SU-DHL-6 (cell line): ENCODE measurements at regions not wholly inside any gene's neighbourhood (a gene's known extent, or its start where the extent isn't known, plus 50 kb on each side); places are given as distances from the start of the nearest gene placed in this dataset.

Source experiments
- H2AFZ ChIP-seq: fragments of 200-600 bp; sonication (generic); 2 replicates; pipeline ENCODE4 v1.6.1; 2014; ENCODE audit warnings: low read depth, mild to moderate bottlenecking, moderate library complexity, mixed read lengths, antibody characterized with exemption, low read length; ENCODE audit not compliant: severe bottlenecking
- H3F3A ChIP-seq: fragments of 200-600 bp; shearing (Covaris generic); 2 replicates; pipeline ENCODE4 v1.6.0; 2016; ENCODE audit warnings: antibody characterized with exemption, mild to moderate bottlenecking; ENCODE audit not compliant: insufficient read depth
- H3K27ac ChIP-seq: fragments of 200-600 bp; sonication (generic); 2 replicates; pipeline ENCODE4 v1.5.1; 2016; ENCODE audit warnings: low read depth, mild to moderate bottlenecking, low read length, moderate library complexity, mixed read lengths
- H3K27me3 ChIP-seq: fragments of 200-600 bp; sonication (generic), shearing (Covaris generic); 2 replicates; pipeline ENCODE4 v1.6.0; 2014; ENCODE audit warnings: mild to moderate bottlenecking, low read length
- H3K36me3 ChIP-seq: fragments of 200-600 bp; sonication (generic); 2 replicates; pipeline ENCODE4 v1.6.1; 2014; ENCODE audit warnings: mild to moderate bottlenecking, low read length, mixed read lengths
- H3K4me2 ChIP-seq: fragments of 300-600, 200-600 bp; shearing (Covaris generic), sonication (generic); 2 replicates; pipeline ENCODE4 v1.6.0; 2014; ENCODE audit warnings: low read length, low read depth, mild to moderate bottlenecking; ENCODE audit not compliant: poor library complexity, severe bottlenecking
- H3K4me3 ChIP-seq: fragments of 200-600 bp; sonication (generic); 2 replicates; pipeline ENCODE4 v1.5.1; 2014; ENCODE audit warnings: antibody characterized with exemption, low read length, mild to moderate bottlenecking, mixed read lengths; ENCODE audit not compliant: insufficient read depth, poor library complexity, severe bottlenecking
- H3K79me2 ChIP-seq: fragments of 200-600 bp; sonication (generic); 2 replicates; pipeline ENCODE4 v1.6.1; 2014; ENCODE audit warnings: mild to moderate bottlenecking, low read length, moderate library complexity; ENCODE audit not compliant: insufficient read depth
- H3K9ac ChIP-seq: fragments of 200-600 bp; sonication (generic); 2 replicates; pipeline ENCODE4 v1.7.0; 2014; ENCODE audit warnings: mild to moderate bottlenecking, low read length
- H3K9me2 ChIP-seq: fragments of 200-600 bp; sonication (generic); replicated peaks from 2 replicates; pipeline ENCODE4 v1.6.1; 2014; ENCODE audit warnings: low read length; ENCODE audit not compliant: insufficient read depth
- H3K9me3 ChIP-seq: fragments of 200-600 bp; sonication (generic); 2 replicates; pipeline ENCODE4 v1.6.1; 2014; ENCODE audit warnings: low read length, mixed read lengths; ENCODE audit not compliant: insufficient read depth
- H4K20me1 ChIP-seq: fragments of 200-600 bp; sonication (generic); 2 replicates; pipeline ENCODE4 v1.6.1; 2014; ENCODE audit warnings: low read depth, mild to moderate bottlenecking, antibody characterized with exemption, low read length, moderate library complexity, mixed read lengths
- CTCF ChIP-seq: fragments of 200-600 bp; sonication (generic); IDR thresholded peaks from one replicate; pipeline ENCODE4 v1.5.1; 2017; ENCODE audit warnings: antibody characterized with exemption, mild to moderate bottlenecking, low read length, moderate library complexity; ENCODE audit not compliant: insufficient read depth, poor library complexity, severe bottlenecking
- EZH2phosphoT487 ChIP-seq: fragments of 200-600 bp; sonication (generic), shearing (Covaris generic); conservative IDR thresholded peaks from 2 replicates; pipeline ENCODE4 v1.6.1; 2018; ENCODE audit warnings: mild to moderate bottlenecking, antibody characterized with exemption, low read length, moderate library complexity, mixed read lengths

GRCh38 chr1:55505326-55505725, 290.2 kb upstream of the USP24 start:
- H3K4me3 ChIP-seq, result no peak overlapping the region
- no peaks in the 10 kb centered on the region for H3K9me3 ChIP-seq
- TF ChIP-seq CTCF (no peak), EZH2phosphoT487 (no peak)
- no peaks in the 10 kb centered on the region for H3K27me3 ChIP-seq
- no peaks in the 10 kb centered on the region for H3F3A ChIP-seq
- no peaks in the 10 kb centered on the region for H3K36me3 ChIP-seq
- no peak overlapping the region for H3K9ac ChIP-seq
- no peak overlapping the region for H3K27ac ChIP-seq
- H2AFZ ChIP-seq, result no peak overlapping the region
- no peaks in the 10 kb centered on the region for H3K9me2 ChIP-seq
- no peaks in the 10 kb centered on the region for H3K79me2 ChIP-seq
- H4K20me1 ChIP-seq, result no peaks in the 10 kb centered on the region
- H3K4me2 ChIP-seq, result no peak overlapping the region

- H3K9me3 ChIP-seq, result no peaks in the 10 kb centered on the region
- TF ChIP-seq CTCF, result no peak
- no peak for TF ChIP-seq EZH2phosphoT487
Measured at GRCh38 chr1:55504306-55504731, 289.2 kb upstream of the USP24 start.

GRCh38 chr1:55503663-55504305, 288.6 kb upstream of the USP24 start:
- no peaks in the 10 kb centered on the region for H3K9me3 ChIP-seq
- no peaks in the 10 kb centered on the region for H4K20me1 ChIP-seq
- H3K79me2 ChIP-seq, result no peaks in the 10 kb centered on the region
- no peaks in the 10 kb centered on the region for H3F3A ChIP-seq
- no peaks in the 10 kb centered on the region for H3K36me3 ChIP-seq
- H3K4me2 ChIP-seq, result no peak overlapping the region
- no peak overlapping the region for H3K27ac ChIP-seq
- TF ChIP-seq EZH2phosphoT487 (no peak), CTCF (no peak)
- H3K27me3 ChIP-seq, result no peaks in the 10 kb centered on the region
- H3K9me2 ChIP-seq, result no peaks in the 10 kb centered on the region
- no peak overlapping the region for H3K9ac ChIP-seq
- H2AFZ ChIP-seq, result no peak overlapping the region
- no peak overlapping the region for H3K4me3 ChIP-seq

More at GRCh38 chr1:55504306-55504731, 289.2 kb upstream of the USP24 start:
- no peak overlapping the region for H3K4me2 ChIP-seq
- no peak overlapping the region for H3K27ac ChIP-seq
- no peaks in the 10 kb centered on the region for H3K36me3 ChIP-seq
- H3K9ac ChIP-seq, result no peak overlapping the region
- no peak overlapping the region for H2AFZ ChIP-seq
- H3F3A ChIP-seq, result no peaks in the 10 kb centered on the region
- H3K79me2 ChIP-seq, result no peaks in the 10 kb centered on the region
- H3K9me2 ChIP-seq, result no peaks in the 10 kb centered on the region
- no peaks in the 10 kb centered on the region for H3K27me3 ChIP-seq
- no peaks in the 10 kb centered on the region for H4K20me1 ChIP-seq
- H3K4me3 ChIP-seq, result no peak overlapping the region
